ENCODE measurements at regions not wholly inside any gene's neighbourhood (a gene's known extent, or its start where the extent isn't known, plus 50 kb on each side); places are given as distances from the start of the nearest gene placed in this dataset.

DNA sequence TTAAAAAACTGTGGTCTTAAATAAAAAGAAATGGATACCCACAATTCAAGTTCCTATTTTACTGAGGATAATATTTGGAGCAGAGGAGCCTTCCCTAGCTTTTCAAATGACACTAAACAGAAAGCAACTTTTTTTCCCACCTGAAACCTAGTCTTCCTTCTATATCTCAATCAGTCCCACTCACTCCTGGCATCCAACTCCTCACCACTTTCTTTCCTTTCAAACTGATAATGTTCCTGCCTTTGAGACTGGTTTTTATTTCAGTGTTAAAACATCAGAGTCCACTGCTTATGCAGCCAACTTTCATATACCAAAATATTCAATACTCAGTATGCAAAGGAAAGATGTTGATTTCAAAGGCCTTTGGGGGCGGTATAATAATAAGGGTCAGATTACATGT is 225.6 kb downstream of the GXYLT1 start:
- CTCF ChIA-PET: interaction anchor here (1.7 kb wide), 1 partner anchor 105 kb away, joined by 5 read pairs; no protein-coding TSS in a partner anchor
- peaks cover 47% of the 10 kb centered on the region for H3K4me1 Mint-ChIP-seq
- peaks cover 2% of the 10 kb centered on the region; the same call in 1 of the 2 replicates for H3K36me3 Mint-ChIP-seq

GRCh38 chr12:41917938-41918341 is 226.7 kb downstream of the GXYLT1 start:
- peaks cover 5% of the 10 kb centered on the region; the same call in 1 of the 2 replicates for H3K36me3 Mint-ChIP-seq
- no peak overlapping the region for H3K27ac Mint-ChIP-seq
- ChIA-PET POLR2A (no interaction called here), CTCF (interaction anchor here (0.6 to 1.7 kb wide), 4 partner anchors 10 to 107 kb away, joined by 3 to 5 read pairs (median 4); no protein-coding TSS in a partner anchor)
- H3K27me3 Mint-ChIP-seq (ENCODE audit: low read depth): peaks cover 22% of the 10 kb centered on the region
- H3K4me1 Mint-ChIP-seq: peaks cover 52% of the 10 kb centered on the region
- peak; percentile 46 for ATAC-seq
- no peak for DNase-seq (ENCODE audit: low spot score)
- peaks cover 4% of the 10 kb centered on the region for H3K9me3 Mint-ChIP-seq
- H3K4me3 Mint-ChIP-seq: no peak overlapping the region; the same call in 1 of the 2 replicates
- TF ChIP-seq ZSCAN18 (CRISPR knock-in tag; IDR thresholded peaks at IDR 0.05): no peak
- no peak for TF ChIP-seq ZNF396 (CRISPR knock-in tag; IDR thresholded peaks at IDR 0.05; ENCODE audit: borderline replicate concordance)
- TF ChIP-seq ZNF416 (CRISPR knock-in tag; IDR thresholded peaks at IDR 0.05): no peak
- TF ChIP-seq, protein P1, sequence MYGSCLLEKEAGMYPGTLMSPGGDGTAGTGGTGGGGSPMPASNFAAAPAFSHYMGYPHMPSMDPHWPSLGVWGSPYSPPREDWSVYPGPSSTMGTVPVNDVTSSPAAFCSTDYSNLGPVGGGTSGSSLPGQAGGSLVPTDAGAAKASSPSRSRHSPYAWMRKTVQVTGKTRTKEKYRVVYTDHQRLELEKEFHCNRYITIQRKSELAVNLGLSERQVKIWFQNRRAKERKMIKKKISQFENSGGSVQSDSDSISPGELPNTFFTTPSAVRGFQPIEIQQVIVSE (CRISPR knock-in tag; IDR thresholded peaks at IDR 0.05; ENCODE audit: borderline replicate concordance): no peak
- no peak for TF ChIP-seq SMAD3 (CRISPR knock-in tag; IDR thresholded peaks at IDR 0.05; ENCODE audit: borderline replicate concordance)
- no peak for TF ChIP-seq FOXP1 (CRISPR knock-in tag; IDR thresholded peaks at IDR 0.05; ENCODE audit: borderline replicate concordance)
- no peak for TF ChIP-seq JAZF1 (CRISPR knock-in tag; IDR thresholded peaks at IDR 0.05)
- no peak for TF ChIP-seq CBFB (CRISPR knock-in tag; IDR thresholded peaks at IDR 0.05; ENCODE audit: low read depth)

More for the DNA sequence above, 225.6 kb downstream of the GXYLT1 start:
- POLR2A ChIA-PET: no interaction called here
- TF ChIP-seq OVOL2 (CRISPR knock-in tag; IDR thresholded peaks at IDR 0.05; ENCODE audit: borderline replicate concordance) (no peak), FOXP4 (CRISPR knock-in tag; IDR thresholded peaks at IDR 0.05) (no peak), USF1 (CRISPR knock-in tag; IDR thresholded peaks at IDR 0.05) (no peak), FOXJ3 (CRISPR knock-in tag; IDR thresholded peaks at IDR 0.05; ENCODE audit: borderline replicate concordance) (no peak), RELA (CRISPR knock-in tag; IDR thresholded peaks at IDR 0.05; ENCODE audit: borderline replicate concordance) (no peak), STAT6 (CRISPR knock-in tag; conservative IDR thresholded peaks at IDR 0.05; ENCODE audit: low read depth) (no peak), ZNF232 (CRISPR knock-in tag; IDR thresholded peaks at IDR 0.05) (no peak)
- TF ChIP-seq, protein P2, sequence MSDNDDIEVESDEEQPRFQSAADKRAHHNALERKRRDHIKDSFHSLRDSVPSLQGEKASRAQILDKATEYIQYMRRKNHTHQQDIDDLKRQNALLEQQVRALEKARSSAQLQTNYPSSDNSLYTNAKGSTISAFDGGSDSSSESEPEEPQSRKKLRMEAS (CRISPR knock-in tag; IDR thresholded peaks at IDR 0.05): no peak
- H3K4me3 Mint-ChIP-seq: no peak overlapping the region
- H3K27me3 Mint-ChIP-seq (ENCODE audit: low read depth): peaks cover 29% of the 10 kb centered on the region
- no peak for DNase-seq (ENCODE audit: low spot score)
- H3K9me3 Mint-ChIP-seq: peaks cover 4% of the 10 kb centered on the region
- ATAC-seq: peak; percentile 54; the same call in 1 of the 2 replicates
- peak overlapping the region; percentile 2; the same call in 1 of the 2 replicates for H3K27ac Mint-ChIP-seq

Data from WTC11 (cell line).